GM21381 (cell line): ENCODE measurements at regions not wholly inside any gene's neighbourhood (a gene's known extent, or its start where the extent isn't known, plus 50 kb on each side); places are given as distances from the start of the nearest gene placed in this dataset.
"Not testable (repeated sequence)": the region's sequence is repeated elsewhere in the genome, so short reads cannot be mapped to it uniquely, and the experiment has no call there.

ENCODE experiments used
- ATAC-seq: cut with Tn5 transposase; IDR thresholded peaks from one replicate; pipeline ENCODE4 v1.9.1; 2021; ENCODE audit warnings: mild to moderate bottlenecking, moderate library complexity; ENCODE audit not compliant: unreplicated experiment

GRCh38 chr18:54662986-54663385 is 71.9 kb downstream of the DYNAP start:
- no peak for ATAC-seq

- not testable (repeated sequence) for ATAC-seq
These were observed 78.7 kb downstream of the DYNAP start for GRCh38 chr18:54669701-54670100.

GRCh38 chr18:54671291-54671881 is 80.3 kb downstream of the DYNAP start:
- ATAC-seq: no peak

- no peak for ATAC-seq
These were observed 81.1 kb downstream of the DYNAP start for GRCh38 chr18:54672109-54672508.

- no peak for ATAC-seq
These were observed 81.9 kb downstream of the DYNAP start for GRCh38 chr18:54672846-54673475.

GRCh38 chr18:54673936-54674335 is 82.9 kb downstream of the DYNAP start:
- ATAC-seq: no peak

- ATAC-seq: no peak
These were observed 84.0 kb downstream of the DYNAP start for GRCh38 chr18:54675076-54675475.

- no peak for ATAC-seq
These were observed 88.5 kb downstream of the DYNAP start for GRCh38 chr18:54679318-54680149.

- ATAC-seq: no peak
These were observed 93.7 kb downstream of the DYNAP start for GRCh38 chr18:54684784-54685183.

GRCh38 chr18:54689319-54689718 is 98.3 kb downstream of the DYNAP start:
- no peak for ATAC-seq

GRCh38 chr18:54690198-54690597 is 99.2 kb downstream of the DYNAP start:
- ATAC-seq: no peak

- no peak for ATAC-seq
These were observed 101.4 kb downstream of the DYNAP start for GRCh38 chr18:54692463-54692862.

- no peak for ATAC-seq
These were observed 105.7 kb downstream of the DYNAP start for GRCh38 chr18:54696616-54697293.

- ATAC-seq: no peak
These were observed 109.5 kb downstream of the DYNAP start for GRCh38 chr18:54700580-54700979.

GRCh38 chr18:54702686-54703085 is 111.6 kb downstream of the DYNAP start:
- ATAC-seq: no peak

- no peak for ATAC-seq
These were observed 118.0 kb upstream of the RAB27B start for GRCh38 chr18:54710074-54710899.

GRCh38 chr18:54710900-54711281 is 117.4 kb upstream of the RAB27B start:
- no peak for ATAC-seq

- no peak for ATAC-seq
These were observed 116.0 kb upstream of the RAB27B start for GRCh38 chr18:54712306-54712705.

- no peak for ATAC-seq
These were observed 115.5 kb upstream of the RAB27B start for GRCh38 chr18:54712758-54713157.

- no peak for ATAC-seq
These were observed 114.9 kb upstream of the RAB27B start for GRCh38 chr18:54713386-54713785.

- no peak for ATAC-seq
These were observed 113.4 kb upstream of the RAB27B start for GRCh38 chr18:54714851-54715250.
